H9 (cell line): ENCODE measurements at regions not wholly inside any gene's neighbourhood (a gene's known extent, or its start where the extent isn't known, plus 50 kb on each side); places are given as distances from the start of the nearest gene placed in this dataset.

ENCODE experiments used
- DNase-seq: peaks from one replicate; pipeline ENCODE4 v3.0.0-alpha.2; 2017
- H2AFZ ChIP-seq: one replicate; pipeline ENCODE4 v1.6.1; 2013; ENCODE audit warnings: mild to moderate bottlenecking, low read length, control low read depth, moderate library complexity
- H2AK5ac ChIP-seq: 2 replicates; pipeline ENCODE4 v1.6.1; 2013; ENCODE audit warnings: low read length, control low read depth, mixed read lengths; ENCODE audit not compliant: insufficient read length
- H2BK120ac ChIP-seq: one replicate; pipeline ENCODE4 v1.6.1; 2013; ENCODE audit warnings: low read depth, mild to moderate bottlenecking, low read length, control low read depth, inconsistent platforms; ENCODE audit not compliant: poor library complexity, severe bottlenecking
- H2BK12ac ChIP-seq: 2 replicates; pipeline ENCODE4 v1.6.1; 2013; ENCODE audit warnings: low read length, control low read depth, mixed read lengths, low read depth; ENCODE audit not compliant: insufficient read length
- H2BK15ac ChIP-seq: 2 replicates; pipeline ENCODE4 v1.6.1; 2013; ENCODE audit warnings: low read depth, low read length, control low read depth
- H2BK20ac ChIP-seq: one replicate; pipeline ENCODE4 v1.6.1; 2013; ENCODE audit warnings: low read depth, mild to moderate bottlenecking, low read length, control low read depth, inconsistent platforms; ENCODE audit not compliant: poor library complexity, severe bottlenecking
- H2BK5ac ChIP-seq: 2 replicates; pipeline ENCODE4 v1.6.1; 2013; ENCODE audit warnings: low read length, control low read depth, mixed read lengths; ENCODE audit not compliant: insufficient read length
- H3K14ac ChIP-seq: 2 replicates; pipeline ENCODE4 v1.6.1; 2013; ENCODE audit warnings: low read length, control low read depth; ENCODE audit not compliant: insufficient read depth
- H3K18ac ChIP-seq: 2 replicates; pipeline ENCODE4 v1.6.1; 2013; ENCODE audit warnings: low read depth, mild to moderate bottlenecking, mixed read lengths, low read length, control low read depth; ENCODE audit not compliant: insufficient read length
- H3K23ac ChIP-seq: 2 replicates; pipeline ENCODE4 v1.6.1; 2013; ENCODE audit warnings: low read length, control low read depth, mixed read lengths, low read depth; ENCODE audit not compliant: insufficient read length
- H3K23me2 ChIP-seq: 2 replicates; pipeline ENCODE4 v1.6.1; 2013; ENCODE audit warnings: low read depth, mild to moderate bottlenecking, mixed read lengths, low read length, control low read depth; ENCODE audit not compliant: insufficient read length, poor library complexity, severe bottlenecking
- H3K27ac ChIP-seq: 2 replicates; pipeline ENCODE4 v1.5.1; 2013; ENCODE audit warnings: low read length, control low read depth, mixed read lengths, low read depth; ENCODE audit not compliant: insufficient read length
- H3K27me3 ChIP-seq: 2 replicates; pipeline ENCODE4 v1.6.1; 2013; ENCODE audit warnings: low read length, control low read depth, inconsistent platforms; ENCODE audit not compliant: insufficient read depth
- H3K4ac ChIP-seq: 2 replicates; pipeline ENCODE4 v1.6.1; 2013; ENCODE audit warnings: low read depth, mild to moderate bottlenecking, control low read depth, inconsistent platforms, low read length, moderate library complexity
- H3K4me1 ChIP-seq: 2 replicates; pipeline ENCODE4 v1.6.1; 2013; ENCODE audit warnings: low read length, control low read depth, inconsistent platforms; ENCODE audit not compliant: insufficient read depth
- H3K4me2 ChIP-seq: 2 replicates; pipeline ENCODE4 v1.6.1; 2013; ENCODE audit warnings: low read length, control low read depth, mixed read lengths; ENCODE audit not compliant: insufficient read length, insufficient read depth
- H3K56ac ChIP-seq: 2 replicates; pipeline ENCODE4 v1.6.1; 2013; ENCODE audit warnings: low read depth, mild to moderate bottlenecking, mixed read lengths, low read length, control low read depth; ENCODE audit not compliant: insufficient read length
- H3K79me1 ChIP-seq: 2 replicates; pipeline ENCODE4 v1.6.1; 2013; ENCODE audit warnings: low read depth, mild to moderate bottlenecking, moderate library complexity, low read length, control low read depth, inconsistent platforms; ENCODE audit not compliant: insufficient read depth, poor library complexity, severe bottlenecking
- H3K79me2 ChIP-seq: 2 replicates; pipeline ENCODE4 v1.6.1; 2013; ENCODE audit warnings: low read length, control low read depth, inconsistent platforms; ENCODE audit not compliant: insufficient read depth
- H3K9ac ChIP-seq: 2 replicates; pipeline ENCODE4 v1.6.1; 2013; ENCODE audit warnings: low read length, control low read depth, mixed read lengths; ENCODE audit not compliant: insufficient read length; ENCODE audit errors: extremely low read depth
- H3K9me3 ChIP-seq: one replicate; pipeline ENCODE4 v1.6.1; 2013; ENCODE audit warnings: low read depth, low read length, inconsistent platforms; ENCODE audit not compliant: control insufficient read depth
- H3T11ph ChIP-seq: one replicate; pipeline ENCODE4 v1.6.1; 2013; ENCODE audit warnings: mild to moderate bottlenecking, low read length, control low read depth, inconsistent platforms
- H4K20me1 ChIP-seq: one replicate; pipeline ENCODE4 v1.6.1; 2013; ENCODE audit not compliant: control insufficient read depth, insufficient read length, insufficient read depth
- H4K5ac ChIP-seq: 2 replicates; pipeline ENCODE4 v1.6.1; 2013; ENCODE audit warnings: low read depth, mild to moderate bottlenecking, mixed read lengths, low read length, control low read depth; ENCODE audit not compliant: insufficient read length
- H4K8ac ChIP-seq: replicated peaks from 2 replicates; pipeline ENCODE4 v1.6.1; 2013; ENCODE audit warnings: low read length, control low read depth, mixed read lengths, low read depth; ENCODE audit not compliant: insufficient read length
- H4K91ac ChIP-seq: 2 replicates; pipeline ENCODE4 v1.6.1; 2013; ENCODE audit warnings: low read depth, mild to moderate bottlenecking, moderate library complexity, mixed read lengths, low read length, control low read depth; ENCODE audit not compliant: insufficient read length
- H3K27ac Mint-ChIP-seq, 3 experiments: 2 replicates in 2 of 3; 3 replicates in 1 of 3; pipeline ENCODE4 v1.8.0; 2020 to 2021; ENCODE audit warnings: mixed read lengths in 3 of 3, mild to moderate bottlenecking in 1 of 3, moderate library complexity in 1 of 3
- H3K27me3 Mint-ChIP-seq: 2 replicates; pipeline ENCODE4 v1.8.0; 2021; ENCODE audit warnings: low read depth, mild to moderate bottlenecking, moderate library complexity, mixed read lengths
- H3K36me3 Mint-ChIP-seq, 3 experiments: 2 replicates in 2 of 3; 3 replicates in 1 of 3; pipeline ENCODE4 v1.8.0; 2020 to 2021; ENCODE audit warnings: low read depth in 3 of 3, mixed read lengths in 3 of 3; ENCODE audit not compliant: insufficient read depth in 1 of 3
- H3K4me1 Mint-ChIP-seq, 2 experiments: 2 replicates each; pipeline ENCODE4 v1.8.0; 2020; ENCODE audit warnings: mixed read lengths in 2 of 2
- H3K4me3 Mint-ChIP-seq, 2 experiments: 2 replicates in 1 of 2; 3 replicates in 1 of 2; pipeline ENCODE4 v1.8.0; 2020 to 2021; ENCODE audit warnings: mild to moderate bottlenecking in 2 of 2, mixed read lengths in 2 of 2, moderate library complexity in 1 of 2
- H3K9me3 Mint-ChIP-seq, 2 experiments: 2 replicates in 1 of 2; 3 replicates in 1 of 2; pipeline ENCODE4 v1.8.0; 2020; ENCODE audit warnings: mild to moderate bottlenecking in 2 of 2, mixed read lengths in 2 of 2, moderate library complexity in 1 of 2
- CTCF ChIP-seq: fragments of 200-600 bp; sonication (generic); conservative IDR thresholded peaks from 3 replicates; pipeline ENCODE4 v1.8.0; 2021; ENCODE audit warnings: antibody characterized with exemption, mild to moderate bottlenecking
- WGBS: extraction: QIAGEN DNeasy Blood & Tissue Kit; methylation state at CpG from one replicate; pipeline ENCODE4 v1.1.7; 2013; ENCODE audit warnings: missing lambda C conversion rate, low lambda C conversion rate, mixed read lengths; ENCODE audit not compliant: insufficient read length; ENCODE audit errors: extremely low coverage; 5-methylcytosine and 5-hydroxymethylcytosine counted together

GRCh38 chr3:170725285-170725731 is 139.4 kb upstream of the SLC7A14 start:
- Histone ChIP-seq H2AFZ (no peak overlapping the region), H3K4me2 (no peak overlapping the region), H2BK120ac (no peak overlapping the region), H3K4ac (no peak overlapping the region), H3K79me1 (no peaks in the 10 kb centered on the region), H3K23me2 (no peaks in the 10 kb centered on the region), H3K4me1 (no peaks in the 10 kb centered on the region), H4K5ac (no peak overlapping the region), H3K23ac (no peak overlapping the region), H2BK12ac (no peak overlapping the region), H2AK5ac (no peak overlapping the region), H4K8ac (no peak overlapping the region), H2BK15ac (no peak overlapping the region), H2BK5ac (no peak overlapping the region), H3T11ph (no peak overlapping the region), H3K18ac (no peak overlapping the region), H3K27me3 (no peaks in the 10 kb centered on the region), H3K9me3 (no peaks in the 10 kb centered on the region), H2BK20ac (no peak overlapping the region), H3K14ac (no peak overlapping the region), H3K56ac (no peak overlapping the region), H4K91ac (no peak overlapping the region), H3K9ac (no peak overlapping the region), H4K20me1 (no peaks in the 10 kb centered on the region), H3K27ac (no peak overlapping the region), H3K79me2 (no peaks in the 10 kb centered on the region)
- Mint-ChIP-seq H3K36me3 (no peaks in the 10 kb centered on the region), H3K9me3 (no peaks in the 10 kb centered on the region), H3K27me3 (no peaks in the 10 kb centered on the region), H3K27ac (no peak overlapping the region), H3K4me3 (no peak overlapping the region), H3K4me1 (peaks cover 0 to 11% of the 10 kb centered on the region in 2 experiments; a peak in 2 of 4 replicates)
- no peak for DNase-seq
- WGBS = no CpG with 5 or more reads among the region's 2 CpGs
- TF ChIP-seq CTCF = no peak
